GF-D8 (cell line): ENCODE measurements at regions not wholly inside any gene's neighbourhood (a gene's known extent, or its start where the extent isn't known, plus 50 kb on each side); places are given as distances from the start of the nearest gene placed in this dataset.

Experiments used
- DNase-seq: peaks from one replicate; lab custom pipeline; 2025; lab: John Stamatoyannopoulos, UW

DNA sequence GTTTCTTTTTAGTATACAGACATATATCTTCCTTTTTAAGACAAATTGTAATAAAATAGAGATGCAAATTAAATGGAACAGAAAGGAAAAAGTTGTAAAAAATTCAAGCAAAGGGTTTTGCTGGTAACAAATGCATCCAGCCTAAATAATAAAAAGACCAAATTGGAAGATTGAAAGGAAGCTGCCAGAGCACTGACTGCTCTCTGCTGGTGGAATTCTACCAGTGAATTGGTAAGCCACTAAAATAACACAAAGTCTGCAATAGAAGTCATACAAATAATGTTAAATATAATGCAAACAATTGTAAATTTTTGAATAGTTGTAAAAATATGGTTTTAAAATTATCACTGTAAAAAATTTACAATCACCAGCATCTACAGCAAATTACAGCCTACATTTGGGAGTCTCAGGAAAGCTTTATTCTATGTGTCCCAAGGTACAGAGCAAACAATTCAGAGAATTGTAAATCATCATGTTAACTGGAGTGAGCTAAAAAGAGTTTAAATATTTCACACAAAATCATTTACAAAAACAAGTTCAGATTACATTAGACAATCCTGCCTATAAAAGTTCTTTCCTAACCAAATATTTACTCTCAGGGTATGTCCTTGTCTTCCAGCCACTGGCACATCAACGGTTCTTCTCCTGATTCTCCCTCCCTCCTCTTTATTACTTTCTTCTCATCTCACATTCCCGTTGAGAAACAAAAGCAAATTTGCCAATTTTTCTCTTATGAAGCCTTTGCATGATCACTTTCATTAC lies 1322.5 kb downstream of the PCDH7 start:
- no peak for DNase-seq

DNA sequence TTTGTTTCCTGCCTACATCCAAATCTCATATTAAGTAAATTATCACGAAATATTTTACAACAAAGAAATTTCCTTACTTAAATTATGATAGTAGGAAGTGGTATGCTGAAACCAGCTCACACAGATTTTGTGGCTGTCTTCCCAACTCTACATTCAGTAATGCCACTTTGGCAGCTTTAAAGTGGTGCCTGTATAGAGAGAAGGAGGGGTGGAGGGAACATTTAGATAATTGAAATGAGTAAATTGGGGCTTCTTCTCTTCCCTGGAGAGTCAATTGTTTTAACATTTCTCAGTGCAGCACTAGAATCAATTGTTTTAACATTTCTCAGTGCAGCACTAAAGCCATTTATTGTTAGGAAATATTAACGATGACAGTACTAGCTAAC lies 1323.1 kb downstream of the PCDH7 start:
- DNase-seq, result no peak

DNA sequence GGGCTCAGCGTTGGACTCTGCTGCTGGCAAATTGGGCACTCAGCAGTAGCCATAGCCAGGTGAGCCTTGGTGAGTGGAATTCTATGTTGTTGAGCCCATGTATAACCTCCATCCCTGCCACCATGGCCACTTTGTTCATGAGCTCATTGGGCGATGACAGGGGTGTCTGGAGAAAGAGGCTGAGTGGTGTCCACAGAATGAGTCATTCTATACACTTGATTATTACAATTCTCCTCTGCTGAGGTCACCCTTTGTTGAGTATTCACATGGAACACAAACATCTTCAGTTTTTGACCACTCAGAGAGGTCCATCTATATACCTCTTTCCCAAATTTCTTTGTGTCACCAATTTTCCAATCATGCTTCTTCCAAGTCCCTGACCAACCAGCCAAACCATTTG lies 1341.7 kb downstream of the PCDH7 start:
- no peak for DNase-seq

DNA sequence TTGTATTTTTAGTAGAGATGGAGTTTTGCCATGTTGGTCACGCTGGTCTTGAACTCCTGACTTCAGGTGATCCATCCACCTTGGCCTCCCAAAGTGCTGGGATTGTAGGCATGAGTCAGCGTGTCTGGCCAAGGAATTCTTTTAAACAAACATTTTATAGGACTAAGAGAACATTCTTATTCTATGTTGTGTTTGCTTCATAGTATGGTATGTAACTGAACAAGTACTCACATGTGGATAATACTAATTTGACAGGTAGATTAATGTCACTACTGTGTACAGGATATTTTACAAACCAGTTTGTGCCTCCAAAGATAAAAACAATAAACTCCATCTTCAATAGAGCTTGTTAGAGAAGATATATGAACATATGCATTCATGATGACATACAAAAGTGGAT lies 1353.4 kb downstream of the PCDH7 start:
- DNase-seq, result no peak

DNA sequence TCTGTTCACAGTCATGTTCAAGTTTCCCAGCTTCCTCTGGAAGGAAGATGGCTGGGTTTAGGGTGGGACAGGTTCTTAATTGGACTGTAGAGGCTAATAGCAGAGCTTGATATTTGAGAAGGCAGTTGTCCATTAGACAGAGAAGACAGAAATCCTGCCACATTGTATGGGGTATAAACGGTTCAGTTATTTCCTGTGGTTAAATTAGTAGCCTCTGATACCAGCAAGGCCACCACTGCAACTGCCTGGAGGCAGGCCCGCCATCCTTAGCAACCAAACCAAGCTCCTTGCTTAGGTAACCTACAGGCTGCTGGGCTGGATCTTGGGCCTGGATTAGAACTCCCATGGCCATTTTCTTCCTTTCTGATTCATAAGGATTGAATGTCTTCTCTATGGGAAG lies 1367.0 kb downstream of the PCDH7 start:
- DNase-seq, result no peak

DNA sequence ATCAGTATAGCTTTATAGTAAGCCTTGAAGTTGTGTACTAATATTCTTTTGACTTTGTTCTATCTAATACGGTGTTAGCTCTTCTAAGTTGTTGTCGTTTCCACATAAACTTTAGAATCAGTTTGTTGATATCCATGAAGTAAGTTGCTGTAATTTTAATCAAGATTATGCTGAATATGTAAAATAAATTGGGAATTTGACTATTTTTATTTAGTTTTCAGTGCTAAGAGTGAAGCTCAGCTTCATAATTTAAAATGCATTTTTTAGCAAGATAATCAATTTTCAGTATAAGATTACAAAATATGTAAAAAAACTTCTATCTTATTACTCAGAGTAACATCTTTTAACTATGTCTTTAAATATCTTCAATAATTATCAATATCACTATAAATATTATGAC lies 1374.8 kb downstream of the PCDH7 start:
- DNase-seq, result no peak

DNA sequence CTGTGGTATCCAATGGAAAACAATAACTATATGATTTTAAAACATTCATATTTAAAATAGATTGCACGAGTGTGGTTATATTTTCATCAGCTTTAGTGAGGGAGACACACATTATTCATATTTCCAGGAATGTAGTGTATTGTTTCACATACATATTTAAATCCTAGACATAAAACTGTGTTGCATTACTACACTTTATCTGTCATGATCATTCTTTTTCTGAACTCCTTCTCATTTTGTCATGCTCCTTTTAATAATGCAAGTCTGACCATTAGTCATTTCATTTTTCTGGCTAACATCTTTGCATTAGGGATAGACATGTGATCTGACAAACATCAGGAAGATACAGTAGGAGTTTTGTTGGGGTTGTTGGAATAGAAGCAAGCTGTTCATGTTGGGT lies 1382.7 kb downstream of the PCDH7 start:
- DNase-seq, result no peak

DNA sequence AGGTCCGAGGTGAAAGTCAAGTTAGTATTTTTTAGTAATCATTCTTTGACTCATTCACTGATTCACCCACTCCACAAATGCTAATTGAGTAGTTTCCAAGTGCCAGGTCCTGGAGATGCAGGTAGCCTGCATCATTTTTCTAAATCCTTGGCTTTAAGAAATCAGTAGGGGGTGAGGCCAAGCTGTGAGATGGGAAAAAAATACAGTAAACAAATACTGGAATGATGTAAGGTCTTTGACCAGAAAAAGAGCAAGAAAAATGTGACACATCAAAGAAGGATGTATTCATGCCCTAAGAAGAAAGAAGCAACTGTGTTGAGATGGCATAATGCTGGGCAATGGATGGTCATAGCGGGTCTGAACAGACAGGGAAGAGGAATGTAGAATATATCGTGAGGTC lies 1386.6 kb downstream of the PCDH7 start:
- DNase-seq, result no peak

DNA sequence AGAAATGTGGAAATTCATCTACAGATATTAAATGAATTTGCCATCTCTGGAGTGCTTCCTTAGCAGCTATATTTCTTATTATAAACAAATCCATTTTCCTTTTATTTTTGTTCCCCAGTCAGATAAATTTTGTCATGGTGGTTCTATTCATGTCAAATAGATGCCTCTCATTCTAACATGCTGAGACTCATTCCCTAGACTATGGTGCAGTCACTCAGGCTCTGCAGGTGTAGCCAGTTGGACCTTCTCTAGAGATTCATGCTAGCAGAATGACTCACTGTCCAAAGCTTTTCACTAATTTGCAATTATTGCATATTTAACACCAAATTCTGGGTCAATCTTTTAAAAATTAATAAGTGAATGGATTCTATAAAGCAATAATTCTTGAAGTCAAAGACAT lies 1392.7 kb downstream of the PCDH7 start:
- DNase-seq, result no peak

DNA sequence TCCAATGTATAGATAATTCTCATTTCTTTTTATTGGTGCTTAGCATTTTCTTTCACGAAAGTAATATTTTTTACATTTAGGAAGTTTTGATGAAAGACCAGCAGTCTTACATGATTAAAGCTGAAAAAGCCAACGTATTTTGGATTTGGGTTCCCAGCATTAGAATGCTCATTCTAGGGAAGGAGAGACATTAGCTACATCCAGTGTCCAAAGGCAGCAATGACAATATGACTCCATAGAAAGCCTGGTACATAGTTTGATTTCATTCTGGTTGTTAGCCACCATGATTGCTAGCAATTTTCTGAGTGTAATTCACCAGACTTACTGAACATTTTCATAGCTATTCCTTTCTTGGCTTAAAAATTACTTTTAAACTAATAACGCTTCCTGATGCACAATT lies 1397.5 kb downstream of the PCDH7 start:
- DNase-seq, result no peak

DNA sequence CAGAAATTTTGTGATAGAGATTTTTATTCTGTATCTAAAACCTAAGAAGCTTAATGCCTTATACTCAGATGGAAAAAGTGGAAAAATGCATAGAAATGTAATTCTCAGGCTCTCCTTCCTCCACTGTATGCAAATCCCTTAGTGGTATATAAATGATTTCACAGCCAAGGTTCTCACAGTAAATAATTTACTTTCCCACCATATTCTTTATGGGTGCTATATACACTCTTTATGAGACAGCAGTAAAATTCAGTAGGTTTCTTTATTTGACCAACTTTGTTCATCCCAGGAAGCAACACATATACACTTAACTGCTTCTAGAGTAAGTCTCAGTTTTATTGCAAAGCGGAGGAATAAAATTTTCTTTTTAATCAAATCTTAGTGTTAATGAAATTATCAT lies 1399.7 kb downstream of the PCDH7 start:
- DNase-seq, result no peak

DNA sequence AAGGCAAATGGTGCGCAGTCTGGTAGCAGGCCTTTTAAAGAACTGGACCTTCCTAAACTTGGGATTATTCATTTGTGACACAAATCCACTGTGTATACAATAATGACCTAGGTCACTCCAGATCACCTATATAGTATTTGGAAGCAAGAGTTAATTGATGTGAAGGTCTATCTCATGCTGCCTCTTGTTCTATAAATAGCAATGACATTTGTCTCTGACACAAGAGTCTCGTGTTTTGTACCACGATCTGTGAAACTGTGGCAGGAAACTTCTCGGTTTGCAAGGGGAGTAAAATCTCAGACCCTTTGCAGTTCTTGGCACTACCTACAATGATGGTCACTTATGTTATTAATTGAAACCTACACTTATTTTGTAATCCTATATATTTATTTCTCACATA lies 1408.4 kb downstream of the PCDH7 start:
- DNase-seq, result no peak

DNA sequence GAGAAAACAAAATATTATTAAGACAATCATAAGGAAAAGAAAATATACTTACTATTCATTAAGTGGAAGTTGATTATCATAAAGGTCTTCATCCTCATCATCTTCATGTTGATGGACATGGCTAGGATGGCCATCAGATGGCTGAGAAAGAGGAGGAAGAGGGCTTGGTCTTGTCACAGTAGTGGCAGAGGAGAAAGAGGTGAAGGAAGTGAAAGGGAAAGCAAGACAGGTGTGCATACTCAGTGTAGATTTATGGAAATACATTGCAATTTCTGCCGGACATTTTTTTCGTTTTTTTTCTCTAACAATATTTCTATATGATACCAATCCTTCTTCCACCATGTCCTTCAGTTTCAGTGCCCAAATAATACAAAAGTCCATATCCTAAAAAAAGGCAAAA lies 1409.8 kb downstream of the PCDH7 start:
- DNase-seq, result no peak

DNA sequence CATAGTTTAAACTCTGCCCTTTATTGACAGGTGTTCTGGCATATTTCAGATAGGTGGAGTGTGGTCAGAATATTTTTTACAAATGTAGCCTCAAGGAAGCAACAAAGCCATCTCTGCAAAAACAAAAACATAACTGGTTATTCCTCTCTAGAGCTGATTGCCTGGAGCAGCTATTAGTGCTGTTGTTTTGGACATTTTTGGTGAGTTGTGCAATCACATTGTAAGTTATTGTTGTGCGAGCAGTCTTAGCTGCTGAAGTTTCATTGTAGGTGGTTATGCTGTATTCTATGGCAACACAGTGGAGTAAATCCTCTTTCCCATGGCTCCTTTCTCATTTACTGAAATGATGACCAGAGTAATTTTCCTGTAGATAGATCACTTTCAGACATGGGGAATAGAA lies 1413.0 kb downstream of the PCDH7 start:
- DNase-seq, result no peak

DNA sequence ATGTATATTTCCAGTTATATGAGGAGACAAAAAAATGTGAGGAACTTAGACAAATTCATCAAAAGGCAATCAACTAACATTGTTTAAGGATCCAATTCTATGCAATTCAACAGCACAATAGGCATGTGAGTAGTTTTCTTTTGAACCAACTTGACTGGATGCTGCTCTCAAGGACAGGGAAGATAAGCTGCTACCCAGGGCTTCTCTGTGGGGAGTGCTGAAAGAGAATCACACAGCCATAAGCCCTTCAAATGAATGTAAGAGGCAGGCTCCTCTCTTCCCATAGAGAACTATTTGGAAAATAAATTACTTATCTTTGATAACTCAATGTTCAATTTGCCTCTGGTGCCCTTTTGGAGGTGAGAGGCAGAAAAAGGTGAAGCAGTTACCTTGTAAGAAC lies 1413.6 kb downstream of the PCDH7 start:
- DNase-seq, result no peak

DNA sequence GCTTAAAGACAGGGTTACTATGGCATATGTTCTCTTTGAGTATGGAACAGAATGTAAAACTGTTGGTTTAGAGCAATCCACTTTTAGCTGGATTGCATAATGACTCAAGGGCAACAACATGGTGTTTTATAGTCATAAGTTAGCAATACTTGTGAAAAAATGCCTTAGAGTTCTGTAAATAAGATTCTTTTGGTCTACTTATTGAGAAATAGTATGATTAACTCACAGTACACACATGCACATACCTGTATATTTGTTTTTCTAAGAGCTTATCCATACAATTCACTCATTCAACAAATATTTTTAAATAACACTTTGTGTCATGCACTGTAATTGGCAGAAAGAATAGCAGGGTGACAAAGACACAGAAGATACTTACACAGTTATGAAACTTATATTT lies 1415.5 kb downstream of the PCDH7 start:
- DNase-seq, result no peak

DNA sequence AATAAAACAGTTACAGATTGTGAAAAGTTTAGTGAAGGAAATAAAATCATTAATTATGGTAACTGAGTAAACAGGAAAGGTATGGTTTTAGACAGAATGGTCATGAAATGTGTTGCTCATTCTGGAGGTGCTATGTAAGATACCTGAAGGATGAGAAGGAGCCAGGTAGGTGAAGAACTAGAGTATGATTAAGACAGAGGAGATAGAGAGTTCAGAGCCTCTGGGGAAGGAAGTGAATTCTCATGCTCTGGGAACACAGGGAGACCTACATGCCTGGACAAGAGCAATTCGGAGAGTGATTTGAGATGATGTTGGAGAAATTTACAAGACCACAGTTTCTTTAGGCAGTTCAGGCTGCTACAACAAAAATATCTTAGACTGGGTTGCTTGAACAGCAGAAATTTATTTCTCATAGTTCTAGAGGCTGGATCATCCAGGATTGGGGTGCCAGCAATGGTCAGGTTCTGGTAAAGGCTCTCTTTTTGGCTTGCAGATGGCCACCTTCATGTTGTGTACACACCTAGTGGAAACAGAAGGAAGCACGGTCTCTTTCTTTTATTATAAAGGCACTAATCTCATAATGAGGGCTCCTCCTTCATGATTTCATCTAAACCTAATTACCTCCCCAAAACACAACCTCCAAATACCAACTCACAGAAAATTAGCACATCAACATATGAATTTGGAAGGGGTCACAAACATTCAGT lies 1416.1 kb downstream of the PCDH7 start:
- DNase-seq, result no peak

DNA sequence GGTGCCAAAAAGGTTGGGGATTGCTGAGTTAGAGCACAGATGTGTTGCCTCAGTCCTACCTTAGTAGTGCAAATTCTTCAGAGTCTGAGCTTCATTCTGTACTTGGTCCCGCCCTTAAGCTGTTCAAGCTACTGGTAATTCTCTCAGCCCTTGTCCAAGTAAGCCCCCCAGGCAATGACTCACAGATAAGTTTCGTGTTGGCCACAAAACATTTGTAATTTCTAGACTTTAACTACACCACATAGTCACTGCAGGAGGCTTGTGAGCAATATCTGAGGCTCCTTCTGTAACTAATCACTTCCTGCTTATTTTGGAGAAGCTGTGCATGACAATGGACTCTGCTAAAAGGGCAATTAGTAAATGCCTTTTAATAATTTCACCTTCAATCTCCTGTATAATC lies 1420.5 kb downstream of the PCDH7 start:
- no peak for DNase-seq

DNA sequence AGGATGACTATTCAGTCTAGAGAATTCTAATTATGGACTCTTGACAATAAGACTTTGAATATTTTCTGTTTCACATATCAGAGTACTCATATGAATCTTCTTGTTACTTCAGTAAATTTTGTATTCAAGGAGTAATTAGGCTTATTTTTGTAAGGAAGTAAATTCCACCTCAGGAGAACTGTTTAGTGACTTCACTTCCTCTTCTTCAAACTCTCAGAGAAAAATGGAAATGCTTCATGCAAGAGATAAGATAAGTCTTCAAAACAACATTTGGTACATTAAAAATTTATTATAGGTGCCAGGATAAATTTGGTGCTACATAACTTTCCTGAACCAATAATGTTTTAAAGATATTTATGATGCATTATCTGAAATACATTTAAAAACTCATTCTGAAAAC lies 1421.9 kb downstream of the PCDH7 start:
- no peak for DNase-seq

DNA sequence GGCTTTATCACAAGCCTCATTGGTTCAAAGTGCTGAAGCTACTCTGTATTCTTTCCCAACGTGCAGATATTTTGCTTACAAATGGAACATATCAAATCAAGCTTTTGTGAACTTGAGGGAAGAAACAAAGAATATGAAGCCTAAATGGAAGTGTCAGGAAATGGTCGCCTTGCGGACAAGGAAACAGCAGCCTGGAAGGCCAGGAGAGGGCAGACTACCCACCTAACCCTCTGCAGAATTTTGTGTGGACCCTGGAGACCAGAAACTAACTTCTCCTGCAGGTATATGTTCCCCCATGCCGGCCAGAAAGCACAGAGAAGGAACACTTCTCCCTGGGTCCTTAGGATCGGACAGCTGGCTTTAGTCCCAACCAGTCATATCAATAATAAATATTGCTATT lies 1425.8 kb downstream of the PCDH7 start:
- no peak for DNase-seq

DNA sequence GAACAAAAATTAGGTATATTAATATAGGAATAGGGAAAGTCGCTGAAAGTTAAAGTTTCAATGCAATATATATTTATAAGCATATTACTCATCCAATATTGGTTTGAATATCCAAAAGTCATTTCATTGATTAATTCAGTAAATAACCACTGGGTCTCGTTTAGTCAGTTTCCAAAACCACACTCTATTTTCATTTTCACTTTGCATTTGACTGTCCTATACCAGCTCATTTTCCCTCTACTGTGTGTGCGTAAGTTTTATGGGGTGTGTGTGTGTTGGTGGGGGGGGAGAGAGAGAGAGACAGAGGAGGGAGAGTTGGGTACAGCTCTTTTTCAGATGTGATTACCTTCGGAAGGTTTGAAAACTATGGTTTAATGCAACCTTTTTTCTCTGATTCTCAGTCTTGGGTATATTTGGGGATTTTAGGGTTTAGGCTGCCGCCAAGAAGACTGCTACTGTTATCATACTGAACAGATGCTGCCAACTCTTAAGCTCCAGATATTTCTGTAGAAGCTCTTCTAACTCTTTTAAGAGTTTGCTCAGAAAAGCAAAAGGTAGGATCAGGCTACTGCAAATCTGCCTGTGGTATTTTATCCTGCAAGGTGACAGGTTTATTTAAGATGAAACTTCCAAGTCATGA lies 1427.4 kb downstream of the PCDH7 start:
- no peak for DNase-seq

DNA sequence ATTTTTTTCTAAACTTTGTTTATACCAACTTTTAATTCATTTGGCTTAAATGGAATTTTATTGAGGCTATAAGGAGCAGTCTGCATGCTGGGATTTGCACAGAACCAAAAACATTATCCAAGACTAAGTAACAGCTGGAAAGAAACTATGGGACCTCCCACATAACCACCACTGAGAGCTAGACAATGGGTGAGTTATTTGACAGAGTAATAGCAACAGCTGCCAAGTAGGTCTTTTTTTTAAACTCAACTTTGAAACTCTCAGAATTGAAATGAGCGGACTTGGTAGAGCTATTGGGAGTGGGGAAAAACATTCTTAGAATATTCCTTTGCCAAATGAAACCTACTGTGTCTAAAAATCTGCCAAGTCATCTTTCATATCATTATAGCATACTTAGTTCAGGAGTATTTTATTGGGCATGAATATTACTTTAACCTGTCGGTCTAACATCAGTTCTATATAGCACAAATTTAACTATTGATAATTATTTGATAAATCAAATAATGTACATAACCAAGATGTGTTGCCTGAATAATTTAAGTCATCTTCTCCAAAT lies 1428.0 kb downstream of the PCDH7 start:
- DNase-seq, result no peak

DNA sequence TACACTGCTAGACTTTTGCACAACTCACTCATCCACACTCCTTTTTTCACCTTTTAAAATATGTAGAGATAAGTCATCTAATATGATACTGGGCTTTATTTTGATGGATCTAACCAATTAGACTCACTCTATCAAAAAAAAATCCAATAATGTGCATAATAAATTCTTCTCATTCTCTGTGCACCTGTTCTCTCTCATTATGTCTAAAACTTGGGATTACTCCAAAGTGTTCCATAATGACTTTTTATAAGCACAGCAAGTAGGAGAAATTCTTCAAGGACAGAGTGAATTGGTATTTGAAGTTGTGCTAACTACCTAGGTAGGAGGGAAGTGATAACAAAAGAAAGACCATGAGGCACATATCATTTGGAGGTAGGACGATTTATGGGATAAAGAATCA lies 1438.8 kb downstream of the PCDH7 start:
- DNase-seq, result no peak
